A673 (cell line): ENCODE measurements at regions not wholly inside any gene's neighbourhood (a gene's known extent, or its start where the extent isn't known, plus 50 kb on each side); places are given as distances from the start of the nearest gene placed in this dataset.

Source experiments
- BruUV-seq: library from RNA; stranded (reverse); fragments of 400-500 nt; replicated peaks from 2 replicates; lab custom pipeline; 2021; lab: Mats Ljungman, UMichigan
- CTCF ChIA-PET: fragments of 300-600 bp; sonication (Branson Sonifier 250); formaldehyde crosslinking; loops from one replicate; lab custom pipeline; 2022; ENCODE audit warnings: antibody characterized with exemption; lab: Charles Lee
- POLR2A ChIA-PET: fragments of 300-600 bp; sonication (Branson Sonifier 250); formaldehyde crosslinking; loops from one replicate; lab custom pipeline; 2022; ENCODE audit warnings: antibody characterized with exemption; ENCODE audit not compliant: low non-redundant PET; lab: Charles Lee
- DNase-seq: peaks from one replicate; pipeline ENCODE4 v3.0.0-alpha.2; 2015; ENCODE audit warnings: low spot score
- H3K27ac ChIP-seq: fragments of 200-600 bp; sonication (generic); 2 replicates; pipeline ENCODE4 v1.5.1; 2016; ENCODE audit warnings: mixed run types, low read depth, mild to moderate bottlenecking, mixed read lengths, antibody characterized with exemption, low read length; ENCODE audit not compliant: poor library complexity, severe bottlenecking
- H3K27me3 ChIP-seq: fragments of 200-600 bp; sonication (generic); replicated peaks from 2 replicates; pipeline ENCODE4 v1.6.1; 2017; ENCODE audit warnings: mixed run types, low read depth, mild to moderate bottlenecking, mixed read lengths, antibody characterized with exemption, low read length; ENCODE audit not compliant: insufficient read depth, poor library complexity
- H3K36me3 ChIP-seq: fragments of 200-600 bp; sonication (generic); 2 replicates; pipeline ENCODE4 v1.6.1; 2016; ENCODE audit warnings: mixed run types, mild to moderate bottlenecking, mixed read lengths, antibody characterized with exemption, low read length; ENCODE audit not compliant: insufficient read depth, poor library complexity, severe bottlenecking
- H3K4me1 ChIP-seq: fragments of 200-600 bp; sonication (generic); 2 replicates; pipeline ENCODE4 v1.6.1; 2017; ENCODE audit warnings: mixed run types, mild to moderate bottlenecking, mixed read lengths, antibody characterized with exemption, low read length; ENCODE audit not compliant: insufficient read depth, poor library complexity, severe bottlenecking
- H3K4me3 ChIP-seq: fragments of 200-600 bp; sonication (generic); 2 replicates; pipeline ENCODE4 v1.5.1; 2016; ENCODE audit warnings: low read depth, mixed run types, mild to moderate bottlenecking, mixed read lengths, low read length; ENCODE audit not compliant: poor library complexity, severe bottlenecking
- H3K9me3 ChIP-seq: fragments of 200-600 bp; sonication (generic); 2 replicates; pipeline ENCODE4 v1.6.1; 2016; ENCODE audit warnings: mixed run types, low read depth, mild to moderate bottlenecking, mixed read lengths, antibody characterized with exemption, low read length; ENCODE audit not compliant: poor library complexity, severe bottlenecking
- EZH2 ChIP-seq: fragments of 200-600 bp; sonication (generic); IDR thresholded peaks from 2 replicates; pipeline ENCODE4 v1.6.1; 2017; ENCODE audit warnings: borderline replicate concordance, low read depth, mild to moderate bottlenecking, mixed read lengths, antibody characterized with exemption, low read length; ENCODE audit not compliant: poor library complexity, severe bottlenecking
- intact Hi-C: fragments of 100-400 bp; cut with micrococcal nuclease; formaldehyde crosslinking; loops from one replicate; pipeline ENCODE4 v1.10.0; 2022; ENCODE audit not compliant: unreplicated experiment
- TF ChIP-seq, protein P1 (sequence below): fragments of 300-800, 200-600 bp; sonication (generic); conservative IDR thresholded peaks from 2 replicates; pipeline ENCODE4 v1.5.1; 2017; ENCODE audit warnings: low read depth, mild to moderate bottlenecking, antibody characterized with exemption, low read length, moderate library complexity, mixed read lengths

- no peaks in the 10 kb centered on the region for H3K36me3 ChIP-seq
- BruUV-seq, result no TSS peak
- CTCF ChIA-PET, result no interaction called here
- H3K27me3 ChIP-seq, result no peaks in the 10 kb centered on the region
- TF ChIP-seq, protein P1, sequence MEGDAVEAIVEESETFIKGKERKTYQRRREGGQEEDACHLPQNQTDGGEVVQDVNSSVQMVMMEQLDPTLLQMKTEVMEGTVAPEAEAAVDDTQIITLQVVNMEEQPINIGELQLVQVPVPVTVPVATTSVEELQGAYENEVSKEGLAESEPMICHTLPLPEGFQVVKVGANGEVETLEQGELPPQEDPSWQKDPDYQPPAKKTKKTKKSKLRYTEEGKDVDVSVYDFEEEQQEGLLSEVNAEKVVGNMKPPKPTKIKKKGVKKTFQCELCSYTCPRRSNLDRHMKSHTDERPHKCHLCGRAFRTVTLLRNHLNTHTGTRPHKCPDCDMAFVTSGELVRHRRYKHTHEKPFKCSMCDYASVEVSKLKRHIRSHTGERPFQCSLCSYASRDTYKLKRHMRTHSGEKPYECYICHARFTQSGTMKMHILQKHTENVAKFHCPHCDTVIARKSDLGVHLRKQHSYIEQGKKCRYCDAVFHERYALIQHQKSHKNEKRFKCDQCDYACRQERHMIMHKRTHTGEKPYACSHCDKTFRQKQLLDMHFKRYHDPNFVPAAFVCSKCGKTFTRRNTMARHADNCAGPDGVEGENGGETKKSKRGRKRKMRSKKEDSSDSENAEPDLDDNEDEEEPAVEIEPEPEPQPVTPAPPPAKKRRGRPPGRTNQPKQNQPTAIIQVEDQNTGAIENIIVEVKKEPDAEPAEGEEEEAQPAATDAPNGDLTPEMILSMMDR, result no peak
- peaks cover 17% of the 10 kb centered on the region for H3K4me1 ChIP-seq
- intact Hi-C loops, result no loop called here
- DNase-seq, result no peak
- no peaks in the 10 kb centered on the region for H3K9me3 ChIP-seq
- no peak overlapping the region for H3K4me3 ChIP-seq
- POLR2A ChIA-PET, result no interaction called here
- no peak overlapping the region for H3K27ac ChIP-seq
Observed at GRCh38 chr1:25027822-25028586, 97.9 kb upstream of the RUNX3 start.

DNA sequence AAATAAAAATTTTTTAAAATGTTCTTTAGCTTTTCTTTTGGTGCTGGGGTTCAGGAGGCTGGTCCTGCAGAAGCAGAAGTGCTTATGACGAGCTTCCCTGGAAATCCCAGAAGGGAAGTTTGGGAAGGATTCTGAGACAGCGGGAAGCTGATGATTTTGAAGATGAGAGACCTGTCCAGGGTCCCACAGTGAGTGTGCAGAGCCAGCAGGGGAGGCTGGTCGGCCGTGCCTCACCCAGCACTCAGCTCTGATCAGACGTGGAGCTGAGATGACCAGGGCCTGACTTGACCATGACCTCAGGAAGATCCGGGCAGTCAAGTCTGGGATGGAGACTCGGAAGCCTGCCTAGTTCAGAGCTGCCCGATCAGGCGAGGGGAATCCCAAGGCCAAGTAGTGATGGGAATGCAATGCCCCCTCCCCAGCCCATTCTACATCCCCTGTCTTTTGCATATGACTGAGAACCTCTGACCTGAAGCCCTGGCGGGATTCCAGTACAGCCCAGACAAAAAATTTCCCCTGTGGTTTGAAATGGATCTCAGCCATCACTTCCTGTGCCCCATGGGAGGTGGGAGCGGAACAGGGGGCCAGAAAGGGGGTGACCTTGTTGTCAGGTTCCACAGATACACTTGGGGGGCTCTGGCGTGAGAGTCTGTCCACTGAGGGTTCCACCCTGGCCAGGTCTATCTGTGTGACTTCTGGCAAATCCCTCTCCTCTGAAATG, 96.8 kb upstream of the RUNX3 start:
- POLR2A ChIA-PET, result no interaction called here
- Histone ChIP-seq H3K9me3 (no peaks in the 10 kb centered on the region), H3K4me1 (peaks cover 17% of the 10 kb centered on the region), H3K4me3 (no peak overlapping the region), H3K27me3 (no peaks in the 10 kb centered on the region), H3K27ac (no peak overlapping the region), H3K36me3 (no peaks in the 10 kb centered on the region)
- TF ChIP-seq, protein P1, result no peak
- no peak for TF ChIP-seq EZH2
- CTCF ChIA-PET, result no interaction called here
- DNase-seq, result no peak
- intact Hi-C loops, result no loop called here
- BruUV-seq, result no TSS peak

DNA sequence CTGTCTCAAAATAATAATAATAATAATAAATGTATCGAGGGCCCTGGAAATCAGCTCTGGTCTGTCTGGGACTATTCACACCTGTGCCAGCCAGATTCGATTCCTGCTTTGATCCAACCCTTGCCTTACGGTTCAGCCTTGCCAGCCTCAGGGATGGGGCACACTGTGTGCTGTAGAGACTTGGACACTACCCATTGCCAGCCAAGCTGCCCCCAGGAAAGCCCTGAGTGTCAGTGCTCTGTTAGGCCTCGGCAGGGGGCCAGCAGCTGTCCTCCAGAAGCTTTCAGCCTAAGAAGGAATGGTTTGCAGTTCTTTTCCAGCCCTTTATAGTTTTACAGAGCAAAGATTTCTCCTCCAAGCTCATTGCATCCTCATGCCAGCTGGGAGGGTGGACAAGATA, 96.2 kb upstream of the RUNX3 start:
- DNase-seq, result no peak
- CTCF ChIA-PET, result no interaction called here
- BruUV-seq, result no TSS peak

More for the DNA sequence above, 96.2 kb upstream of the RUNX3 start:
- H3K4me1 ChIP-seq, result peaks cover 20% of the 10 kb centered on the region
- TF ChIP-seq, protein P1, result no peak
- no peak for TF ChIP-seq EZH2
- no peaks in the 10 kb centered on the region for H3K36me3 ChIP-seq
- H3K27me3 ChIP-seq, result no peaks in the 10 kb centered on the region
- H3K9me3 ChIP-seq, result no peaks in the 10 kb centered on the region
- H3K27ac ChIP-seq, result no peak overlapping the region
- POLR2A ChIA-PET, result no interaction called here
- intact Hi-C loops, result no loop called here
- H3K4me3 ChIP-seq, result no peak overlapping the region
